ENCODE measurements at regions not wholly inside any gene's neighbourhood (a gene's known extent, or its start where the extent isn't known, plus 50 kb on each side); places are given as distances from the start of the nearest gene placed in this dataset.
"Not testable (repeated sequence)": the region's sequence is repeated elsewhere in the genome, so short reads cannot be mapped to it uniquely, and the experiment has no call there.

DNA sequence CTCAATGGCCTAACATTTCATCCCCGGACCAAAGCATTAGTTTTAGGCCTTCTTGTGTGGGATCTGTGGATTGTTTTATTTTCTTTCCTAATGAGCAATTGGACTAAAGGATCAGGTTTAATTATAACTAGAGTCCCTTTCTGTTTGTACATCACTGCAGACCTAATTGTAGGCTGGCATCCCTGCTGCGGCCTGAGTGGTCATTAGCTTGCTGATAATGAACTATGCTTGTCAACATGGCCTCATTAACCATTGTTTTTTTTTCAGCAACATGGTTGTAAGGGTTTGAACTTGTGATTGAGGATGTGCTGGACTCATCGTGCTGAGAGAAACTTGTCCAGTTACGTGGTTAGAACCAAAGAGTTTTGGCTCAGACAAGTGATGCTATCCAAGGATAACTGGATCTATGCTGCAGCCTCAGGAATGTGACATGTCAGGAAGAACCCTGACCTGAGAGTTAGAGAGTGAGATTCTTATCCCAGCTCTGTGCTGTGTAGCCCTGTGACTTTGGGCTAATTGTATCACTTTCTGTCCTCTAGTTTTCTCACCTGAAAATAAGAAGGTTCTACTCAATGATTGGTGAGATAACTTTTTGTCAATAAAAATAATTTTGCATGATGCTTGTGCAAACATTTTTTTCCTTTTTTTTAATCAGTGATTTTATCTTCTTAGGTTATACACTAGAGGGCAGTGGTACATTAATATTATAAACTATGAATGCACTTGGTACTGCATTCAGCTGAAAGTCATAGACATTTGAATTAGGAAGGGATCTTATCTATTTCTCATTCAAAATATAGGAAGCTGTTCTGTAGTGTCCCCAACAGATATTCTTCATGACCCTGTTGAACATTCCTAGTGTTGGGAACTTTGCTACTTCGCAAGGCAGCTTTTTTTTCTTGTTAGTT, 140.9 kb downstream of the RNF144B start:
- DNase-seq (ENCODE audit: low spot score), result no peak

DNA sequence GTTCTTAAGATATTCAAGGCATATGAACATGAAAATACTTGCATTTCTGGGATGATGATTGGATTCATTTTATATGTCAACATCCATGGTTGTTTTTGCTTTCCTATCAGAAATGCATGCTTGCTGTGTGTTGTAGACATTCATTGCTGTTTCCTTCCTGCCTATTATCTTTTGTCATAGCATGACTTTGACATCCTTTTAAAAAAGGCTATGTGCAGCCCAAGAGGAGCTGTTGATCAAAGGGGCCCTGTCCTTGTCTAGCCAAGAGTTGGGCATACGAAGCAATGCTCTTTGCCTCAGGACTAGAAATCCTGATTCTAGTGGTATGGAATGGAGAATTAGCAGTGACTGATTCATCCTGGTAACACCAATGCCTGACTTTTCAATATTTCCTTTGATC, 143.1 kb downstream of the RNF144B start:
- DNase-seq (ENCODE audit: low spot score), result no peak

DNA sequence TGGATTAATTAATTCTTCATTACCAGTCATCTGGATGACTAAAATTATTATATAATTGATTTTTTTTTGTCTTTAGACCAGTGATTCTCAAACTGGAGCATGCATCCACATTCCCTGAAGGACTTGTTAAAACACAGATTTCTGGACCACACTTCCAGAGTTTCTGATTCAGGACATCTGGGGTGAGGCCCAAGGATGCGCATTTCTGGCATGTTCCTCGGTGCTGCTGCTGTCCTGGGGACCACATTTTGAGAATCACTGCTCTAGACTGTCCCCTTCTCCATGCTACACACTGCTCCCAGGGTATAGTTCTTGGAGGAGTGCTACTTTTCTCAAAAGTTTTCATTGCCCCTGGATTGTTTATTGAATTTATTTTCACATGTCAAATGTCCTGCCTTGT, 145.0 kb downstream of the RNF144B start:
- DNase-seq (ENCODE audit: low spot score), result no peak

DNA sequence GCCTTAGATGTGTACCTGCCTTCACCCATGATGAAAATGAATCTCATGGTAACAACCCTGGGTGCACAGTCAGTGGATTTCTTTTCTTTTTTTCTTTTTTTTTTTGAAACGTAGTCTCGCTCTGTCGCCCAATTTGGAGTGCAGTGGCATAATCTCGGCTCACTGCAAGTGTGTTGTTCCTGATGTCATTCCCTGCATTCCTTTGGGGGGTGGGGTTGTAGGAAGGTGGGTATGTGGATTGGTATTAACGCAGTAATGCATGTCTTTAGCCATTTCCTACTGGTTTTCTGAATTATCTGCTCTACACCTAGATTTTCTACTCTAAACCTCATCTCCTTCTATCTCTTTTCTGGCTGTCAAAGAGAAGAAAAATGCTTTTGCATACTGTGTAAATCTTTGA, 146.6 kb downstream of the RNF144B start:
- DNase-seq (ENCODE audit: low spot score), result no peak

DNA sequence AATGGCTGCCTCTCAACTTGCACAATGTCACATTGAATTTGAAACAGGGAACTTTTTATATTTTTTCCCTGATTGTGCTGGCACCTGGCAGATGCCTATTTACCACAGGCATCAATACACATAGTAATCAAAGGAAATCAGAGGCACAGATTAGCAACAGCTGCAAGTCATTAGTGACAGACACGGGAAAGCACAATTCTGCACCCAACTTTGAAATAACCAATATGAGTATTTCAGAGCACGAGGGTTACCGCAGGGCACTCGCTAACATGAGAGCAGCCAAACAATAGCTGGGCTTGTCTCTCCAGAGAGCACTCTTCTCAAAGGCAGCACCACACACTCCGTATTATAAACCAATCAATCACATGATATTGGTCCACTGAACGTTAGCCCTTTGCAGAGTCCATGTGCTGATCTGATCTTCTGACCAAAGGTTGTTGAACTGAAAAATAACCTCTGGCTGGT, 149.5 kb downstream of the RNF144B start:
- no peak for DNase-seq (ENCODE audit: low spot score)

DNA sequence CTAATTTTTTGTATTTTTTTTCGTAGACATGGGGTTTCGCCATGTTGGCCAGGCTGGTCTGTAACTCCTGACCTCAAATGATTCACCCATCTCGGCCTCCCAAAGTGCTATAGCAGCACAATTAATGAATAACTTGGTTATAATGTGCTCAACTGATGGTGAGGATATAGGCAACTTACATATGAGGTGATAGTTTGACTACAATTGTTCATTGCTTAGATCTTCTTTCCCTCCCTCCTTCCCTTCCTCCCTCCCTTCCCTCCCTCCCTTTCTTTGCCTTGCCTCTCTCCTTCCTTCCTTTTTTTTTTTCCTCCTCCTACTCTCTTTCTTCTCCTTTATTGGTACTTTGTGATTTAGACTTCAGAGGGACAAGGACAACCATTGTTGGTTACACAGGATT, 151.2 kb downstream of the RNF144B start:
- no peak for DNase-seq (ENCODE audit: low spot score)

DNA sequence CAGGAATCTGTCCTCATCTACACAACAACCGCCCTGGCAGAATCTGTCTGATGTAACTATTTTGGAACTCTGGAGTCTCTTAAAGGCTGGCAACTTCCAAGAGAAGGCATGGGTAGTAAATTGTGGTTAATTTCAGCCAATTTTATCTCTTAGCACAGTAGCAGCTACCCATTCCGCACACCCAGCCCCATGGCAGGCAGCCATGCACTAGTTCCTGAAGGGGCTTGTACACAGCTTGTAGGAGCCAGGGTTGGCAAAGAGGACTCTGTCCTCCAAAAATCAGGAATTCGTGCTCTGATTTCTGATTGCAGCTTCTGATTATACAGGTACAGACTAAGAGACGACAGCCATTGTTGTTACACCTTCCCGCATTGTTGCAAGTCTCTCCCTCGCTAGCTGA, 155.9 kb downstream of the RNF144B start:
- DNase-seq (ENCODE audit: low spot score), result no peak

DNA sequence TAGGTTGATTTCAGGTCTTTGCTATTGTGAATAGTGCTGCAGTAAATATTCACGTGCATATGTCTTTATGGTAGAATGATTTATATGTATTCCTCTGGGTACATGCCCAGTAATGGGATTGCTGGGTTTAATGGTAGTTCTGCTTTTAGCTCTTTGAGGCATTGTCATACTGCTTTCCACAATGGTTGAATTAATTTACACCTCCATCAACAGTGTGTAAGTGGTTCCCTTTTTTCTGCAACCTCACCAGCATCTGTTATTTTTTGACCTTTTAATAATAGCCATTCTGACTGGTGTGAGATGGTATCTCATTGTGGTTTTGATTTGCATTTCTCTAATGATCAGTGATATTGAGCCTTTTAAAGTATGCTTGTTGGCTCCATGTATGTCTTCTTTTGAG, 158.0 kb downstream of the RNF144B start:
- not testable (repeated sequence) for DNase-seq (ENCODE audit: low spot score)

DNA sequence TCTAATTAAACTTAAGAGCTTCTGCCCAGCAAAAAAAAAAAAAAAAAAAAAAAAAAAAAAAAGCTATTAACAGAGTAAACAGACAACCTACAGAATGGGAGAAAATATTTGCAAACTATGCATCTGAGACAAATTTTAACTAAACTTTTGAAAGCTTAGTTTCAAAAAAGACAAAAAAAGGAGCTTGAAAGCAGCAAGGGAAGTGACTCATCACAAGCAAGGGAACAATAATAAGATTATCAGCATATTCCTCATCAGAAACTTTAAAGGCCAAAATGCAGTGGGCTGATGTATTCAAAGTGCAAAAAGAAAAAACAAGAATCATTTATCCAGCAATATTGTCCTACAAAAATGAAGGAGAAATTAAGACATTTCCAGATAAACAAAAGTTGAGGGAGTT, 158.6 kb downstream of the RNF144B start:
- DNase-seq (ENCODE audit: low spot score), result no peak

DNA sequence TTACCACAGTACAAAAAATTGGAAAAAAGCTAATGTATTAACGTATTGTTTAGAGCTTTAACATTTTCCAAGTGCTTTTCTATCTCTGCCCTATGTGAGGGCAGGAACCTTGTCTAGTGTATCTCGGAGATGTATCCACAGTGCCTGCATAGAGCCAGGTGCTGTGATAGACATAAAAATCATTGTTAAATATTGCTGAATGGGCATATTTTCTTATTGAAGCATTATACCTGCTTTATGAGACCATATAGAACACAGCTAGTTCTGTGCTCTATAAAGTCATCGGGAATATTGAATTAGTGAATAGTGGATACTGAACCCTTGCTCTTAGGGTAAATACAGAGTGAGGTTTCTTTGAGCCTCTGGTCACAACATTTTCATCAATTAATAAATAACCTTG, 163.0 kb downstream of the RNF144B start:
- no peak for DNase-seq (ENCODE audit: low spot score)

DNA sequence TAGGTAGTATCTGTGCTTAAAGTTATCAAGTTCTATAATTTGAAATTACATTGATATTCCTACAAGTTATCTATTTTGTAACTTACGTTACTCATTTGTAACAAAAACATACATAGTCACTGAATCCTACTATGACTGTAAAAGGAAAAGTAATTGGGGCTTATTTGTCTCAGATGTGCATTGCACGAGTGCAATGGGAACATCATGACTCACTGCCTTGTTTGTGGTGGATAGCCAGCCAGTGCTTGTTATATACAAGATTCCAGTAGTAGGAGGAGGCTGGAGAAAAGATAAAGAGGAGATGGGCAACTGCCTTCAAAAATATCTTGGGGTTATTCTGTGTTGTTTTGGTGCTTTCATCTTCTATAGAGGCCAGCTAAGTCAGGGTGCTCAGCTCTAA, 164.1 kb downstream of the RNF144B start:
- no peak for DNase-seq (ENCODE audit: low spot score)

DNA sequence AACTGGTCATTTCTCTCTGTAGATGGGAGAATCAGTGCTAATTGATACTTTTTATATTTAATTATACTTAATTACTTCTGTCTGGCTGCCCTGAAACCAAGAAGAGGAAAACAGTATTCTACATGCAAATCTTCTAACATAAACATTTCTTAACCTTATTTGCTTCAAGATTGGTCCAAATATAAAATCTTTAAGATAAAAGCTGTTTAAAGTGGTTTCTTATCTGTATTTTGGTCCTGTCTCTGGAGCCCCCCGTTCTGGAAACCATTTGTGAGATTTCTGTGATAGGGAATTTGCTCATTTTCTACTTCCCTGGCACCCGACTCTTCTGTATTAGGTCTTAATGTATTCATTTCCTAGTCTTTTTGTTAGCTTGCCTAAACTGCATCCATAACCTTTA, 168.6 kb downstream of the RNF144B start:
- DNase-seq (ENCODE audit: low spot score), result no peak

DNA sequence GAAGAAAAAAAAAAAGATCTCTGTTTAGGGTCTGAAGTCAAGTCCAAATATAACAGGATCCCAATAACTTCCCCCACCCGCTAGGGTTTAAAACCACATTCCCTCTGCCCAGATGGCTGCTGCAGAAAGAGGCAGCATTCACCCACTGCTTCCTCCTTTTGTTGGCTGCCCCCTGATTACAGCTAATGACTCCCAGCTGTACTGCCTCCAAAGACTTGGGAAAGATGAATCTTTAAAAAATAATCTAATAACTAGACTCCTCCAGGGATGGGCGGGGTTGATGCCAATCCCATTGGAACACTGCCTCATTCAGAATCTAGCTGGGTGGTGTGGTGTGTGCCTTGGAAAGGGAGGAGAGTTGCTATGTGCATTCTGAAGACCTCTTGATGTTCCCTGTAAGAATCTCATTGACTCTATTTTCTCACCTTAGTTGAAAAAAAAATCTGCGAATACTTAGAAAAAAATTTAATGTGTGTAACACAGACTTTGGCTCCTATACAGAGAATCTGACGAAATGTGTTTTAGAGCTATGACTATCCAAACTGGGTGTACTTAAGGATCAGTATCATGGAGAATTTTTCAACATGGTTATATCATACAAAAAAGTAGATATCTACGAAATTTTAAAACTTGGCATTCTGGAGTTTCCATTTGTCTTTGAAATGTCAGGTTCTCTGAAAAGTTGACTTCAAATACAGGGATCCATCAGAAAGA, 174.0 kb downstream of the RNF144B start:
- DNase-seq (ENCODE audit: low spot score), result no peak

DNA sequence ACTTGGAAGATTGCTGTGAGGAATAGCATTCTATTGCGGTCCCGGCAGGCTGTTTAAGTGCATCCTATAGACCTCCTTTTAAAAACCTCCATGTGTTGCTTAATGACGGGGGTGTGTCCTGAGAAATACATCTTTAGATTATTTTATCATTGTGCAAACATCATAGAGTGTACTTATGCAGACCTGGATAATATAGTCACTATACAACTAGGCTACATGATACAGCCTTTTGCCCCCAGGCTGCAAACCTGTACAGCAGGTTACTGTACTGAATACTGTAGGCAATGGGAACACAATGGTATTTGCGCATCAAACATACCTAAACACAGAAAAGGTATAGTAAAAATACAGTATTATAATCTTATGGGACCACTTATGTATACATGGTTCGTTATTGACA, 175.6 kb downstream of the RNF144B start:
- no peak for DNase-seq (ENCODE audit: low spot score)

DNA sequence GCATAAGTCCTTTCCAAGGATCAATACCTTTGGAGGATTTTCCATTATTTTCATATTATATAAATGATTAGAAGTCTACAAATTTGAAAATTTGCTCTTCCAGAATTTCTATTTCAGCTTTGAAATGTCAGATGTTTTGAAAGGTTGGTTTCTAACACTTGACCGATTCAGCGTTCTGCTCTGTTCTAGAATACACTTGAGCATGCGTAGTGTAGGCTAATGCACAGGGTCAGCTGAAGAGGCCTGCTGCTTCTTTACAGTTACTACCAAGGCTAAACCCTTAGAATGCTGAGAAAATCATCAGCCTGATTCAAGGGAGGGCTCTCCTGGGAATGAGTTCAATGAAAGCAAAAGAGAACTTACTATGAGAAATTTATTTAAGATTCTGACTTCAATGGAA, 177.6 kb downstream of the RNF144B start:
- DNase-seq (ENCODE audit: low spot score), result no peak

DNA sequence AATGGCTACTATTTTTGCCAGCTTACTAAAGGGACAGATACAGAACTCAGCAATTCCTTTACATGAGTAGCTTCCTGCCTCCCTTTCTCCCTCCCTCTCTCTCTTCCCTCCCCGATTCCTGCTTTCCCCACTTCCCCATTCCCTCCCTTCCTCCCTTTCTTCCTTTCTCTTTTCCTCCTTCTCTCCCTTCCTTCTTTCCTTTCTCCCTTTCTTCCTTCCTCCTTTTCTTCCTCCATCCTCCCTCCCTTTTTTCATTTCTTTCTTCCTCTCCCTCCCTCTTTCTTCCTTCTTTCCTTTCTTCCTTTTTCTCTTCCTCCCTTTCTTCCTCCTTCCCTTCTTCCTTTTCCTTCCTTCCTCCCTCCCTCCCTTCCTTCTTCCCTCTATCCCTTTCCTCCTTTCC, 178.1 kb downstream of the RNF144B start:
- no peak for DNase-seq (ENCODE audit: low spot score)

DNA sequence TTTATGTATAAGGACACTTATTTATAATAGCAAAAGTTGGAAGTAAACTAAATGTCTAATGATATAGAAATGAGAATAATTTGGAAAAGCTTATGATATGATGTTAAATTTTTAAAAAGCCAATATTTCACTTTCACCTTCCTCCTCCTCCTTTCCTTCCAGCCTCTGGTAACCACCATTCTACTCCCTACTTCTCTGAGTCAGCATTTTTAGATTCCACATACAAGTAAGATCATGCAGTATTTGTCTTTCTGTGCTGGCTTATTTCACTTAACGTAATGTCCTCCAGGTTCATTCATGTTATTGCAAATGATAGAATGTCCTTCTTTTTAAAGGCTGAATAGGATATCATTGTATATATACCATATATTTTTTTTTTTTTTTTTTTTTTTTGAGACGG, 180.2 kb downstream of the RNF144B start:
- DNase-seq (ENCODE audit: low spot score), result no peak

DNA sequence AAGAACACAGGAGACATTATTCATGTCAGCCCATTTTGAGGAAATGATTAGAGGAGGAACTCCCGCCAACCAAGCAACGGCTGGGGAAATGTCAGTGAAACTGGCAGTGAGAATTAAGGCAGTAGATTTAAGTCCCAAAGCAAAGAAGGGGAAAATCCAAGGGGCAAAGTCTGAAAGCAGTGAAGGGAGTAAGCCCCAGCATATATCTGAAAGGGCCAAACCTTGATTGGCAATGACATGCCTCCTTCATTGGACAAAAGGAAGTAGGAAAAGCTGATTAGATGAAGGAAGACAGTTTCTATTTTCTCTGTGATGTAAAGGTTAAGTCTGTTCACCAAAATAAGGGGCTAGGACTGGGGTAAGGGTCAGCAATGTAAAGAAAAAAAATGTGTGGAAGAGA, 190.3 kb downstream of the RNF144B start:
- no peak for DNase-seq (ENCODE audit: low spot score)

DNA sequence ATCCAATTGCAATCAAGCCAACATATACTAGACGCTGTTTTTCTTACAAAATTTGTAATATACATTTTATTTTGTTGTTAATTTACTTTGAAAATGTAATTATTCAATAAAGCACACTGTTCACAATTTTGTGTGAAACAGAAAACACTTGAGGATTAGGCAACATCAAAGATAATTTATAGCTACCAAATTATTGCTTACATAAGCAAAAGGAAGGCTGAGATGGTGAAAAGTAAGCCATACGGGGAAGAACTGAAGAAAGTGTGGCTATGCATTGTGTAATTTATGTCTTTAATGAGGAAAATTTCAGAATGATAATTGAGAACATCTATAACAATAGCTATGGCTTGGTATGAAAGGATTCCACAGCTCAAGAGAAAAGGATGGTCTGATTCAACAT, 192.0 kb downstream of the RNF144B start:
- DNase-seq (ENCODE audit: low spot score), result no peak

DNA sequence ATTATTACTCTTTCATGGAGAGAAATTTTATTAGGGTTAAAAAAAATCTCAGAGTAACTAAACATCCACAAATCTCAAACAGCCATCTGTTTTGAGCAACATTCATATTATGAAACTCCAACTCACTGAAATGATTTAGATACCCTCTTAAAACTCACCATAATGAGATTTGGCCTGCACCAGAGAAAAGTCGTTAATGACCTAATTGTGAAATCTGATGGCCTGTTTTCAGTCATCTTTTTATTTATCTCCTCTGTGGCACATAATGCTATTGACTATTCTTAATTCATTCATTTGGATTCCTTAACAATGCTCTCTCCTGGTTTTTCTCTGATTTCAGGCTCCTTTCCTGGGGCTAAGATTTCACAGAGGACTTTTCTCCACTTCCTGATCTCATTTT, 192.7 kb downstream of the RNF144B start:
- DNase-seq (ENCODE audit: low spot score), result no peak

DNA sequence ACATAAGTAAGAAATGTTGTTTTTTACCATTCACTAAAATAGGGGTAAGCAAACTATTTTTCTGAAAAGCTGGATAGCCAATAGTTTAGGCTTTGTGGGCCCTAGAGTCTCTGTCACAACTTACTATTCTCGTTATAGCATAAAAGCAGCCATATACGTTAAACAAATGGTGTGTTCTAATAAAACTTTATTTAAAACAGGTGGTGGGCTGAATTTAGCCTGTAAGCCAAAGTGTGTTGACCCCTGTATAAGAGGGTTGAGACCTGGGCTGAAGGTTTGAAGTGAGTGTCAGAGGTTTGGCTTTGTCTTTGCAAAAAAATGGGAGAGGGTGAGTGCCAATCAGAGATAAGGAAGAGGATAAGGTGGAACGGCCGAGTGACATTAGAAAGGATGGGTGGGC, 197.2 kb downstream of the RNF144B start:
- DNase-seq (ENCODE audit: low spot score), result no peak

DNA sequence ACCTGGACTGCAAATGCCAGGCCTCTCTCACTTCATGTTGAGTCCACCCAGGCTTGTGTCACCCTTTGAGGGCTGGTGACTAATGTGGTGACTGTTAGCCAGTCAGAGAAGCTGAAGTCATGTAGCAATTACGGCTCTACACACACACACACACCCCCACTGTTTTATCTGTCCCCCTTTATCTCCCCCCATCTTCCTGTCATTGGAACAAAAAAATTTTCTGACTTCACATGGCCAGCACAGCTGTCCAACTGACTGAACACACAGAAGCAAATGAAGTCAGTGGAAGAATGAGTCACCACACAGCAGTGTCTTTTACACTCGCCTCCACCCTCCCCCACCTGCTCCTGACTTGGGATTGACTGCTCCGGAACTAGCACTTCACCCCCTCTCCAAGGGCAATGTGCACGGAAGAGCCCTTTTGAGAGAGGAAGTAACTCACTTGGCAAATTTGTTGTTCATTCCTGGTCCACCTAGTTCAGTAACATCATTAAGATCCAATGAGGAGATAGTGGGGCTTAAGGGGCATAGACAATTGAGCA, 198.0 kb downstream of the RNF144B start:
- DNase-seq (ENCODE audit: low spot score), result no peak

DNA sequence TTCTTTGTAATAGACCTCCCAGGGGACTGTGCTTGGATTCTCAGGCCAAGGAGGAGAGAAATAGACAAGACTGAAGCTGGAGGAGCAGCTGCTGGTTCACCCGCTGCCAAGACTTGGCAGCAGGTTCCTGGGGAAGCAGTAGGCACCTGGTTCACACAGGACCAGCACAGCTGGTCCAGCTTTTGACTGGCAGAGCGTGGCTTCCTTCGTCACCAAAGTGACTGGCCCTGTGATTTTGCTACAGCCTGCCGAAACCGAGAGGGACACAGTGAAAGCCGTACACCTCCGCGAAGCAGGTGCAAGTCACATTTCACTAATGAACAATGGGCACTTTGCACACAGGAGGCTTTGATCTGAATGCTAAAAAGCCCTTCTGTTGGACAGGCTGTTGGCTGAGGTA, 199.0 kb downstream of the RNF144B start:
- DNase-seq (ENCODE audit: low spot score), result no peak
